IMR-90 (cell line): ENCODE measurements at regions not wholly inside any gene's neighbourhood (a gene's known extent, or its start where the extent isn't known, plus 50 kb on each side); places are given as distances from the start of the nearest gene placed in this dataset.

Experiments used
- ATAC-seq: fragments of 200-7000 bp; cut with Tn5 transposase; 2 replicates; pipeline ENCODE4 v1.9.1; 2020; ENCODE audit warnings: low read depth, mild to moderate bottlenecking, moderate library complexity
- BruUV-seq: library from RNA; stranded (reverse); fragments of 400-500 nt; replicated peaks from 2 replicates; lab custom pipeline; 2021; lab: Mats Ljungman, UMichigan
- CTCF ChIA-PET: fragments of 300-600 bp; formaldehyde crosslinking; extraction: SDS; loops from one replicate; lab custom pipeline; 2021; ENCODE audit warnings: antibody characterized with exemption; lab: Yijun Ruan, JAX
- POLR2A ChIA-PET: fragments of 300-600 bp; sonication (Branson Sonifier 250); formaldehyde crosslinking; loops from one replicate; lab custom pipeline; 2022; ENCODE audit warnings: antibody characterized with exemption; ENCODE audit not compliant: unreplicated experiment; lab: Charles Lee
- DNase-seq: peaks from one replicate; pipeline ENCODE4 v3.0.0; 2013
- H2AFZ ChIP-seq: replicated peaks from 2 replicates; pipeline ENCODE3; 2013; ENCODE audit warnings: low read length, mild to moderate bottlenecking; ENCODE audit not compliant: poor library complexity
- H2AK5ac ChIP-seq: 2 replicates; pipeline ENCODE4 v1.6.1; 2013; ENCODE audit warnings: low read depth, low read length, inconsistent platforms
- H2AK9ac ChIP-seq: replicated peaks from 2 replicates; pipeline ENCODE3; 2013; ENCODE audit warnings: mild to moderate bottlenecking, low read depth, low read length, moderate library complexity; ENCODE audit not compliant: poor library complexity
- H2BK120ac ChIP-seq: 2 replicates; pipeline ENCODE4 v1.6.1; 2013; ENCODE audit warnings: low read depth, low read length, inconsistent platforms
- H2BK15ac ChIP-seq: 3 replicates; pipeline ENCODE4 v1.6.1; 2013; ENCODE audit warnings: low read depth, low read length, inconsistent platforms
- H2BK20ac ChIP-seq: 2 replicates; pipeline ENCODE4 v1.6.1; 2013; ENCODE audit warnings: low read depth, mild to moderate bottlenecking, inconsistent platforms, low read length, moderate library complexity
- H2BK5ac ChIP-seq: 2 replicates; pipeline ENCODE4 v1.6.1; 2013; ENCODE audit warnings: mild to moderate bottlenecking, low read depth, low read length, inconsistent platforms; ENCODE audit not compliant: poor library complexity, severe bottlenecking
- H3K14ac ChIP-seq: replicated peaks from 2 replicates; pipeline ENCODE4 v1.6.1; 2013; ENCODE audit warnings: low read depth, low read length, inconsistent platforms
- H3K18ac ChIP-seq: 2 replicates; pipeline ENCODE4 v1.6.1; 2013; ENCODE audit warnings: low read depth, low read length, control low read depth
- H3K23ac ChIP-seq: 2 replicates; pipeline ENCODE4 v1.6.1; 2013; ENCODE audit warnings: low read depth, low read length, inconsistent platforms
- H3K27ac ChIP-seq: 2 replicates; pipeline ENCODE4 v1.5.1; 2013; ENCODE audit warnings: mild to moderate bottlenecking, control low read depth, low read length; ENCODE audit not compliant: insufficient read depth
- H3K27me3 ChIP-seq: 2 replicates; pipeline ENCODE4 v1.6.1; 2013; ENCODE audit warnings: low read length; ENCODE audit not compliant: control insufficient read depth, insufficient read depth
- H3K36me3 ChIP-seq: 2 replicates; pipeline ENCODE4 v1.6.1; 2013; ENCODE audit warnings: low read length, mixed read lengths; ENCODE audit not compliant: control insufficient read depth, insufficient read depth
- H3K4ac ChIP-seq: 2 replicates; pipeline ENCODE4 v1.6.1; 2013; ENCODE audit warnings: low read depth, low read length, inconsistent platforms
- H3K4me1 ChIP-seq: 2 replicates; pipeline ENCODE4 v1.6.1; 2013; ENCODE audit warnings: low read length, mixed read lengths; ENCODE audit not compliant: control insufficient read depth, insufficient read depth
- H3K4me2 ChIP-seq: 2 replicates; pipeline ENCODE4 v1.6.1; 2013; ENCODE audit warnings: low read depth, mild to moderate bottlenecking, control low read depth, low read length, moderate library complexity
- H3K4me3 ChIP-seq: 2 replicates; pipeline ENCODE4 v1.5.1; 2013; ENCODE audit warnings: low read depth, mild to moderate bottlenecking, control low read depth, low read length, moderate library complexity; ENCODE audit not compliant: insufficient read depth
- H3K56ac ChIP-seq: 2 replicates; pipeline ENCODE4 v1.6.1; 2013; ENCODE audit warnings: low read length, inconsistent platforms; ENCODE audit not compliant: insufficient read depth; ENCODE audit errors: extremely low read depth
- H3K79me1 ChIP-seq, 2 experiments: 2 replicates each; pipeline ENCODE4 v1.6.1; 2013; ENCODE audit warnings: low read length in 2 of 2, inconsistent platforms in 1 of 2, low read depth in 1 of 2
- H3K9ac ChIP-seq: 2 replicates; pipeline ENCODE4 v1.6.1; 2013; ENCODE audit warnings: low read depth, low read length, control low read depth
- H3K9me1 ChIP-seq: 2 replicates; pipeline ENCODE4 v1.6.1; 2013; ENCODE audit warnings: low read length, inconsistent platforms; ENCODE audit not compliant: insufficient read depth
- H3K9me3 ChIP-seq: 2 replicates; pipeline ENCODE4 v1.6.1; 2013; ENCODE audit warnings: low read length; ENCODE audit not compliant: control insufficient read depth, insufficient read depth
- H4K20me1 ChIP-seq: 2 replicates; pipeline ENCODE4 v1.6.1; 2013; ENCODE audit warnings: low read length, inconsistent platforms; ENCODE audit not compliant: insufficient read depth
- H4K5ac ChIP-seq: 2 replicates; pipeline ENCODE4 v1.6.1; 2013; ENCODE audit warnings: mild to moderate bottlenecking, low read depth, low read length, control low read depth
- H4K8ac ChIP-seq, 2 experiments: 2 replicates each; pipeline ENCODE4 v1.6.1; 2013; ENCODE audit warnings: low read depth in 2 of 2, low read length in 2 of 2, control low read depth in 1 of 2, inconsistent platforms in 1 of 2
- H4K91ac ChIP-seq: 2 replicates; pipeline ENCODE4 v1.6.1; 2013; ENCODE audit warnings: low read depth, low read length, inconsistent platforms; ENCODE audit not compliant: insufficient read depth
- CEBPB ChIP-seq: IDR thresholded peaks from 2 replicates; pipeline ENCODE4 v1.6.1; 2012; ENCODE audit warnings: low read depth, low read length, improper control_type of control experiment
- CHD1 ChIP-seq: IDR thresholded peaks from 2 replicates; pipeline ENCODE4 v1.6.1; 2012; ENCODE audit warnings: low read depth, low read length, improper control_type of control experiment
- CTCF ChIP-seq: conservative IDR thresholded peaks from 2 replicates; pipeline ENCODE4 v1.5.1; 2012; ENCODE audit warnings: mild to moderate bottlenecking, low read depth, low read length, improper control_type of control experiment
- FOS ChIP-seq: fragments of 150-350 bp; IDR thresholded peaks from 2 replicates; pipeline ENCODE4 v1.6.1; 2016; ENCODE audit warnings: low read depth, low read length
- MAFK ChIP-seq: IDR thresholded peaks from 2 replicates; pipeline ENCODE4 v1.6.1; 2012; ENCODE audit warnings: low read depth, low read length, improper control_type of control experiment
- MAZ ChIP-seq: IDR thresholded peaks from 2 replicates; pipeline ENCODE4 v1.6.1; 2012; ENCODE audit warnings: low read depth, mild to moderate bottlenecking, low read length, improper control_type of control experiment, moderate library complexity, borderline replicate concordance
- MXI1 ChIP-seq: IDR thresholded peaks from 2 replicates; pipeline ENCODE4 v1.6.1; 2012; ENCODE audit warnings: low read depth, mild to moderate bottlenecking, low read length, moderate library complexity, borderline replicate concordance
- POLR2A ChIP-seq: IDR thresholded peaks from 2 replicates; pipeline ENCODE4 v1.6.1; 2012; ENCODE audit warnings: mild to moderate bottlenecking, low read depth, low read length
- RAD21 ChIP-seq: IDR thresholded peaks from 2 replicates; pipeline ENCODE4 v1.6.1; 2012; ENCODE audit warnings: low read length, improper control_type of control experiment
- RCOR1 ChIP-seq: IDR thresholded peaks from 2 replicates; pipeline ENCODE4 v1.6.1; 2012; ENCODE audit warnings: mild to moderate bottlenecking, low read length, improper control_type of control experiment; ENCODE audit not compliant: insufficient replicate concordance
- RFX5 ChIP-seq: IDR thresholded peaks from 2 replicates; pipeline ENCODE4 v1.8.0; 2012; ENCODE audit warnings: low read depth, mild to moderate bottlenecking, low read length, moderate library complexity
- SMC3 ChIP-seq: fragments of 150-350 bp; IDR thresholded peaks from 2 replicates; pipeline ENCODE4 v1.6.1; 2016; ENCODE audit warnings: low read depth, mild to moderate bottlenecking, antibody characterized with exemption, low read length, moderate library complexity
- WGBS, 2 experiments: methylation state at CpG; one replicate each; pipeline versions ENCODE4 v1.1.5 to v1.1.7; 2013; ENCODE audit warnings: missing lambda C conversion rate in 2 of 2; ENCODE audit not compliant: insufficient read length in 1 of 2; ENCODE audit errors: extremely low coverage in 2 of 2; 5-methylcytosine and 5-hydroxymethylcytosine counted together
- dilution Hi-C: fragments of 300-500 bp; cut with HindIII; formaldehyde crosslinking; loops from one replicate; pipeline ENCODE4 v1.14.3; 2018; ENCODE audit warnings: low sequenced_read_pairs; ENCODE audit not compliant: unreplicated experiment
- in situ Hi-C: fragments of 300-500 bp; cut with MboI; formaldehyde crosslinking; loops from 3 replicates; pipeline ENCODE4 v1.14.3; 2019; ENCODE audit warnings: low sequenced_read_pairs, inconsistent platforms, mixed read lengths
- intact Hi-C: fragments of 100-400 bp; cut with micrococcal nuclease; formaldehyde crosslinking; loops from 2 replicates; pipeline ENCODE4 v1.10.0; 2022
- TF ChIP-seq, protein P1 (sequence below): fragments of 150-350 bp; IDR thresholded peaks from 2 replicates; pipeline ENCODE4 v1.6.1; 2017; ENCODE audit warnings: mild to moderate bottlenecking, antibody characterized with exemption, low read length, low read depth
- TF ChIP-seq, protein P2 (sequence below): fragments of 150-350 bp; IDR thresholded peaks from 2 replicates; pipeline ENCODE4 v1.6.1; 2016; ENCODE audit warnings: low read depth, mild to moderate bottlenecking, low read length, moderate library complexity, borderline replicate concordance

GRCh38 chr14:46488374-46488773 lies 163.2 kb downstream of the RPL10L start:
- TF ChIP-seq CHD1 = no peak
- TF ChIP-seq CEBPB = no peak
- no peak for TF ChIP-seq POLR2A
- TF ChIP-seq, protein P1, sequence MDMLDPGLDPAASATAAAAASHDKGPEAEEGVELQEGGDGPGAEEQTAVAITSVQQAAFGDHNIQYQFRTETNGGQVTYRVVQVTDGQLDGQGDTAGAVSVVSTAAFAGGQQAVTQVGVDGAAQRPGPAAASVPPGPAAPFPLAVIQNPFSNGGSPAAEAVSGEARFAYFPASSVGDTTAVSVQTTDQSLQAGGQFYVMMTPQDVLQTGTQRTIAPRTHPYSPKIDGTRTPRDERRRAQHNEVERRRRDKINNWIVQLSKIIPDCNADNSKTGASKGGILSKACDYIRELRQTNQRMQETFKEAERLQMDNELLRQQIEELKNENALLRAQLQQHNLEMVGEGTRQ = no peak
- no peak for TF ChIP-seq RAD21
- TF ChIP-seq, protein P2, sequence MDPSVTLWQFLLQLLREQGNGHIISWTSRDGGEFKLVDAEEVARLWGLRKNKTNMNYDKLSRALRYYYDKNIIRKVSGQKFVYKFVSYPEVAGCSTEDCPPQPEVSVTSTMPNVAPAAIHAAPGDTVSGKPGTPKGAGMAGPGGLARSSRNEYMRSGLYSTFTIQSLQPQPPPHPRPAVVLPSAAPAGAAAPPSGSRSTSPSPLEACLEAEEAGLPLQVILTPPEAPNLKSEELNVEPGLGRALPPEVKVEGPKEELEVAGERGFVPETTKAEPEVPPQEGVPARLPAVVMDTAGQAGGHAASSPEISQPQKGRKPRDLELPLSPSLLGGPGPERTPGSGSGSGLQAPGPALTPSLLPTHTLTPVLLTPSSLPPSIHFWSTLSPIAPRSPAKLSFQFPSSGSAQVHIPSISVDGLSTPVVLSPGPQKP = no peak
- TF ChIP-seq RCOR1 = no peak
- TF ChIP-seq SMC3 = no peak
- no peak for TF ChIP-seq MAFK
- no peak for TF ChIP-seq RFX5
- no peak for TF ChIP-seq FOS
- no peak for TF ChIP-seq MAZ
- TF ChIP-seq MXI1 = no peak
- TF ChIP-seq CTCF = no peak
- POLR2A ChIA-PET = no interaction called here
- no peak overlapping the region for H2BK5ac ChIP-seq
- BruUV-seq = no TSS peak
- H4K8ac ChIP-seq = no peak overlapping the region
- no peaks in the 10 kb centered on the region for H3K9me1 ChIP-seq
- H4K91ac ChIP-seq = no peak overlapping the region
- H2BK15ac ChIP-seq = no peak overlapping the region
- intact Hi-C loops = no loop called here
- WGBS, 2 experiments = no CpG with 5 or more reads among the region's 5 CpGs
- no peak for ATAC-seq
- no peak overlapping the region for H2AFZ ChIP-seq
- no peak overlapping the region for H3K4me2 ChIP-seq
- no peak overlapping the region for H3K9ac ChIP-seq
- no peaks in the 10 kb centered on the region for H4K20me1 ChIP-seq
- H3K4ac ChIP-seq = no peak overlapping the region
- H3K56ac ChIP-seq = no peak overlapping the region
- DNase-seq = no peak
- peaks cover 3% of the 10 kb centered on the region; the same call in 1 of the 2 replicates for H3K9me3 ChIP-seq
- no peaks in the 10 kb centered on the region for H3K79me1 ChIP-seq
- no peak overlapping the region for H3K4me3 ChIP-seq
- H3K27ac ChIP-seq = no peak overlapping the region
- H3K4me1 ChIP-seq = no peaks in the 10 kb centered on the region
- no peak overlapping the region for H2AK5ac ChIP-seq
- CTCF ChIA-PET = interaction anchor here (0.6 kb wide), 1 partner anchor 964 kb away, joined by 4 read pairs; no protein-coding TSS in a partner anchor
- H3K23ac ChIP-seq = no peak overlapping the region
- no peak overlapping the region for H2AK9ac ChIP-seq
- no peak overlapping the region for H2BK120ac ChIP-seq
- no peak overlapping the region for H4K5ac ChIP-seq
- in situ Hi-C loops = no loop called here
- dilution Hi-C loops = no loop called here
- H3K27me3 ChIP-seq = no peaks in the 10 kb centered on the region
- H2BK20ac ChIP-seq = no peak overlapping the region
- no peak overlapping the region for H3K18ac ChIP-seq
- H3K36me3 ChIP-seq = no peaks in the 10 kb centered on the region
- no peak overlapping the region for H3K14ac ChIP-seq
